Activated naive CD8-positive, alpha-beta T cell treated with anti-CD3 and anti-CD28 coated beads, Interleukin-2, amount 50 U/mL, for 16 hours (primary cell): ENCODE measurements at regions not wholly inside any gene's neighbourhood (a gene's known extent, or its start where the extent isn't known, plus 50 kb on each side); places are given as distances from the start of the nearest gene placed in this dataset.
A peak's percentile ranks its signal among the peaks of the same experiment; 100 is the strongest.

ENCODE experiments used
- DNase-seq: peaks from one replicate; pipeline ENCODE4 v3.0.0-alpha.2; 2020; ENCODE audit warnings: low read depth, low spot score

GRCh38 chr2:63658176-63658968 is 69.6 kb downstream of the MDH1 start:
- no peak for DNase-seq

DNA sequence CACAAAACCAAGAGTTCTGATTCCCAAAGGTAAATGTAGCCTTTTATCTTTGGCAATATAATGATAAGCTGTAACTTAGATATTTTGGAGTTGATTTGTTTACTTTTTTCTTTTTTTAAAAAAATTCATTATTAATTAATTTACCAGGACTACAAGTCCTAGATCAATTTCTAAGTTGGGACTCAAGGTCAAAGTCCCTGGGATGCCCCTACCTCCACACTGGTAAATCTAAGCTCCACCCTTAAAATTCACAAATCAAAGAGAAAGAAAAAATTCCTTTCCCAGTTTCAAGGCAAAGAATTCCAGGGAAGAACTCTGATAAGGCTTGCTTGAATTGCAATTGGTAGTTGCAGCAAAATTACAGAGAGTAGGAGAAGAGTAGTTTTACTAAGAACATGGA is 71.3 kb downstream of the MDH1 start:
- DNase-seq = no peak

DNA sequence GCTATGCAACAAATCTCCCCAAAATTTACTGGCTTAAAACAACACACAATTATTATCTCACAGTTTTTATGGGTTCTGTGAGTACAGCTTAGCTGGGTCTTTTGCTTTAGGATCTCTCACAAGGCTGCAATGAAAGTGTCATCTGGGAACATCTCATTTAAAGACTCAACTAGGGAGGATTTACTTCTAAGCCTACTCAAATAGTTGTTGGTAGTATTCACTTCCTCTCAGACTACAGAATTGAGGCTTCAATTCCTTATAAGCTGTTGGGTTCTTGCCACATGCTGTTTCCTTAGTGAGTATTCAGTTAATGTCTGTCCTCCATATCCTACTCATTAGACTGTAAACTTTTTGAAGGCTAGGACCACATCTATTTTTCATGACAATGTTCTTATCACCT is 72.3 kb downstream of the MDH1 start:
- DNase-seq = no peak

DNA sequence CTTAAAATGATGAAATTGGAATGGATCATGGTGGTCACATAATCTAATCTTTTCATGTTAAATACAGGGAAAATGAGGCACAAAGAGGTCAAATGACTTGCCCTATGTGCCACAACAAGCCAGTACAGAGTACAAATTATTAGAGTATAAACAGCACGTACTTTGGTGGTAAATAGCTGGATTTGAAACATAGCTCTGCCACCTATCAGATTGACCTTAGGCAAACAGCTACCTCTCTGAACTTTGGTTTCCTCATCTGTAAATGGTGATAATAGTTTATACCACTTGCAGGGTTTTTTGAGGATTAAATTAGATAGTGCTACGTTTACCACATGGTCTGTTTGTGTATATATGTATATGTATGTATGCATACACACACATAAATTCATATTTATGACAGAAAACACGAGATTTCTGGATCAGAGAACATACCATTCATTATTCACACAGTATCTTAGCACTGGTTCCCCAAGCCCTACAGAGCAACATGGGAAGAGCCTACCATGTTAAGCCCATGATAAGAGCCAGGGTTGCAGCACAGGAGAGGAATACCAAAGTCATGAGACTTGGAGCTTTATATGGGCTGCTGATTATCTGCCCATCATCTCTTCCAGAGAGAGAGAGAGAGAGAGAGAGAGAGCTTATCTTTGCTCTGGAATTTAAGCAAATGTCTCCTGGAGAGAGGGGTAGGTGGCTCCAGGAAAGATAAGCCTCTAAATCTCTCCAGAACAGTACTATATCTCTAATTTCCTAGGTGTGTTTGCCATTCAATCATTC is 73.5 kb downstream of the MDH1 start:
- no peak for DNase-seq

DNA sequence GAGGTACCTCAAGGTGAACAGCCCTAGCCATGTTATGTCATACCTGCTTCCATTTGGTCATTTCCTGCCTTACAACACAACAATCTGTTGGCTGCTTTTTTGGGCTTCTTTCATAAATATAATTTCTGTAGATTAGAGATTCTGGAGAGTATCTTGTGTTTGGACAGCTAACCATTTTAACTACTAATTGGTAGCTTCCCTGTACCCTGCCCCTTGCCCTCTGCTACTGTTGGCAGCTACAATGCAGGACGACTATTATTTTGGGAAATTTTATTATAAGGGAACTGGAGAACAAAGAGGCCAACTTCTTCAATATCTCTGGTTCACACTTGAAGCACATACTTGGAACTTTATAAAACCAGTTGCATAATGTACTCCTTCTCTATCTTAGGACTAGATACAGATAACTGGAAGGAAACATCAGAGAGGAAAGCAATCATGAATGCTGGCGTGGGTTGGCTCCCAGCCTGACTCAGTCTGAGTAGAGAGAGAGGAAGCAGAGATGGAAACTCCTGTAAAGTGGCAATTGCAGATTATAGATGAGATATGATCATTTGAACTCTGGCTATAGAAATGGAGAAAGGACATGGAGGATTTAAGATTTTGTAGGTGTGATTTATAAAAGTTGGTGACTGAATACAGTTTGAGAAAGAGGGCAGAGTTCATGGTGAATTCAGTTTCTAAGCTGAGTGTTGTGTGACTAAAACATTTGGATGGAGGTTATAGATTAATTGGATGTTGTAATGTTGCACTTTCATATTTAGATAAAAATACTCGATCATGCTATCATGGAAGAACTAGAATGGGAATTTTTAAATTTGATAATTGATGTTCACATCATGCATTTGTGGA is 74.5 kb downstream of the MDH1 start:
- DNase-seq = no peak

DNA sequence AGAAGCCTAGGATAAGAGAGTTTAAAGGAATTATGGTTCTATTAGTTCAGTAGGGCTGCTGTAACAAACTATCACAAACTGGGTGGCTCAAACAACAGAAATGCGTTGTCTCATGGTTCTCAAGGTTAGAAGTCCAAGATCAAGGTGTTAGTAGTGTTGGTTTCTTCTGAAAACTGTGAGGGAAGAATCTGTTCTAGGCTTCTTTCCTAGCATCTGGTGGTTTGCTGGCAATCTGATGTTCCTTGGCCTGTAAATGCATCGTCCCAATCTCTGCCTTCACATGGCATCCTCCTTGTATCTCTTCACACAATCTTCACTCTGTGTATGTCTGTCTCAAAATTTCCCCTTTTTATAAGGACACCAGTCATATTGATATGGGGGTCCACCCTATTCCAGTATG is 76.3 kb downstream of the MDH1 start:
- no peak for DNase-seq

GRCh38 chr2:63665846-63666475 is 77.2 kb downstream of the MDH1 start:
- DNase-seq = no peak

GRCh38 chr2:63667132-63667700 is 78.5 kb downstream of the MDH1 start:
- DNase-seq = no peak

GRCh38 chr2:63668000-63668399 is 79.2 kb downstream of the MDH1 start:
- DNase-seq = no peak

DNA sequence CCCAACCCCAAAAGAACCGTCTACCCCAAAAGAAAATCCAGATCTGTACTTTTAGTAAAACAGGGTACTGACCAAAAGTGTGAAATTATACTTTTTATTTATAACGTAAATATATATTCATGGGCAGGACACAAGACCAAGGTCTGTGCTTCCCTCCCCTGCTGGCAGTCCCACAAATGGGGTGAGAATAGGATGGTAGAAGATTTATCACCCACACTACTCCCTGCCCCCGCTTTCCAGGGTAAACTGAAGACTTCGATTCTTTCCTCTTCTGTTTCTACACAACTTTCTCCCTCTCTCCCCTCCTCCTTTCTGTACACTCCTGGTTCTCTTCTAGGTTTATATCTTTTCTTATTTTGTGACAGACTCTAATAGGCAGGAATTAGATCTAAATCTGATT is 79.7 kb downstream of the MDH1 start:
- DNase-seq = no peak

- no peak for DNase-seq
These were observed 80.8 kb downstream of the MDH1 start for GRCh38 chr2:63669596-63669995.

DNA sequence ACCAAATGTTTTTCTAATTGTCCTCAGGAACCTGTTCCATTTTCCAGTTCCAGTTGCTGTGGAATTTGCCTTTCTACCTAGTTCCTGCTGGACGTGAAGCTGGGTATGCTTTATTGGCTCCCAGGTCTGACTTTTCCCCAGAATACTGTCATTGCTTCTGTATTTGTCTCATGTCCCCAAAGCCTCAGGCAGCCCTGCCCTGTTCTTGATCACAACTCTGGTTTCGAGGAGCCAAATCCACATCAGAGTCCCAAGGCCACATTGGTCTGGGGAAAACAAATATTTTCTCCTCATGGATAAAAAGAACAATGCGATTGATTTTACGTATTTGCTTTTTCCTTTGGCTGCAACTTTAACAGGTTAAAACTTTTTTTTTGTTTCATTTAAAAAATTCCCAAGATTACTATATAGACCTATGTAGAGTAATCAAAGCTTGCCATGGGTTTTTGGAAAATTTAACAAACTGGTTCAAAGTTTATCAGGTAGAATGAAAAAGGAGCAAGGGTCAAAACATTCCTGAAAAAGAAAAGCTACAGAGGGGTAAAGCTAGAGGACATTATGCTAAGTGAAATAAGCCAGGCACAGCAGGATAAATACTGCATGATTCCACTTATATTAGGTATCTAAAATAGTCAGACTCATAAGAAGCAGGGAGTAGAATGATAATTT is 85.2 kb downstream of the MDH1 start:
- DNase-seq = no peak

GRCh38 chr2:63675026-63675425 is 86.3 kb downstream of the MDH1 start:
- no peak for DNase-seq

DNA sequence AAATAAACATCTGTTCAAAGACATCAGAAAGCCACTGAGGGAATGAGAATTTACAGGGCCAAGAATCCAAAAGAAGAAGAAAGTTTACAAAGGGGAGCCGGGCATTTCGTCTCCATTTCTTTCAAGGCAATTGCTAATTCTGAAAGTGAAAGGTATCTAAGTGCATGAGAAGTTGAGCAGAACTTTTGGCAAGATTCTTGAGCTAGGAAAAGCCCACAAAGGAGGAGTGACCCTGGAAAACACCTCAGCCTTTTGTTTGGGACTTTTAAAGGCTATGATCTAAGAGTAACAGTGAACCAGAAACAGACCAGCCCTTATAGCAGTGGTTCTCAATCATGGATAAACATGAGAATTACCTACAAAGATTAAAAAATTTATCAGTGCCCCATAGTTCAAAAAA is 87.4 kb downstream of the MDH1 start:
- no peak for DNase-seq

DNA sequence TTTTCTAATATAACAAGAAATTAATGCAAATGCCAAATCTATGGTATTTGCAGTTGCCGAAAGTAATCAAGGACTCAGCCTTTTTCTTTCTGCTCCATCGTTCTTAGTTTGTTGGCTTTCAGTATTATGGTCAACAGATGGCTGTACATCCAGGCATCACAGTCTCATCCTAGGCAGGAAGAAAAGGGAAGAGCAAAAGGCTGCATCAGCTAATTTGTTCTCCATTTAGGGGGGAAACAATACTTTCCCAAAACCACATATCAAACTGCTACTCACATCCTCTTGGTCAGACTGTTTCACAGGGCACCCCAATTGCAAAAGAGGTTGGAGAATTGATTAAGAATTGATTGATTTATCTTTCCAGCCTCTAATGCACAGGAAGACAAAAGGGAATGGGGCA is 89.3 kb downstream of the MDH1 start:
- no peak for DNase-seq

DNA sequence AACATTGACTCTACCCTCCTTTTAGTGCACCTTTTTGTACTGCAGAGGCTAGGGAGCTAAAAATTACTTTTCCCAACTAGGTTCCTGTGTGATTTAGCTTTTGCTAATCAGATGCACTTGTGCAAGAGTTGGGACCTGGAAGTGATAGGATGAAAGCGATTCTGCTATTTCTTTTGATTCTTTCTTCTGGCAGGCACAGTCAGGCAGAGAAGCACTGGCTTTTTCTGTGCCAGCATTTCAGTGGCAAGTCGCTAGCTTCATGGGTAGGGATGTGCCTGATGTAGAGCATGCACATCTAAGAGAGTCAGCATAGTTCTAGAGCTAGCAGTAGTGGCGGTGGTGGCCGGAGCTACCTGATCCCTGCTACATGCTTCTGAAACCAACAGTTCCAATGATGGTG is 89.8 kb downstream of the MDH1 start:
- DNase-seq = no peak

DNA sequence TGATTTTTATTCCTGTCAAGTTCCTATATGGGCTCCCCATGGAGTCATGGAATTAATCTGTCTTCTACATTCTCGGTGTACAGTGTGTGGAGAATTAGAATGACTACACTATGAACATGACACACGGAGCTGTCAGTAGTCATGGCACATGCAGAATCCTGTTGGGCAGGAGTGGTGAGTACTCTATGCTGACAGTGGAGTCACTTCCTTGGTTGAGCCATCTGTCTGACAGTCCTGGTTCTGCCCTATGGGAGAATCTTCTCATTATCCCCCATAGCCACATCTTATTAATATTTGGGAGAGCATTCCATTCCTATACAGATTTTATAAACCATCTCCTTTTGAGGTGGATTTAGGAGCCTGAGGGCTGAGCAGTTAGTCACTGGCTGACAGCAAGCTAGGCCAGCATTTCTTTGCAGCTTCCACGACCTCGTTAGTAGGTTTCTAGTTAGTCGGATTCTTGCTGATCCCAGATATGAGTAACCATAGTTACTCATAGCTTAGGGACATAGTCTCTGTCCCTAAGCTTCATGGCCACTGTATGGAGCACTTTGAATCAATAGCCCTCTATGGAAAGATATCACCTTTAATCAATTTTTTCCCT is 90.6 kb downstream of the MDH1 start:
- DNase-seq = no peak

DNA sequence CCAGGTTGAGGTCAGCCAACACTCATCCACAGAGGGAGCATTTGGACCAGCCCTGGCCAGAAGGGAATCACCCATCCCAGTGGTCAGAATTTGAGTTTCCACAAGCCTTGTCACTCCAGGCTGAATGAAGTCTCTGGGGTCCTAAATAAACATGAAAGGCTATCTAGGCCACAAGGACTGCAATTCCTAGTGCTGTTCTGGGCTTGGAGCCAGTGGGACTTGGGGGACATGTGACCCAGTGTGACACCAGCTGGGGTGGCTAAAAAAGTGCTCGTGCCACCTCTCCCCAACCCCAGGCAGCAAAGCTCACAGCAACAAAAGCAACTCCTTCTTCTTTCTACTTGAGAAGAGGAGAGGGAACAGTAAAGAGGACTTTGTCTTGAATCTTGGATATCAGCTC is 91.7 kb downstream of the MDH1 start:
- no peak for DNase-seq

- no peak for DNase-seq
These were observed 93.1 kb downstream of the MDH1 start for GRCh38 chr2:63681896-63682295.

GRCh38 chr2:63692002-63692606 is 103.3 kb downstream of the MDH1 start:
- DNase-seq = peak; percentile 2
